IMR-90 (cell line): ENCODE measurements at regions not wholly inside any gene's neighbourhood (a gene's known extent, or its start where the extent isn't known, plus 50 kb on each side); places are given as distances from the start of the nearest gene placed in this dataset.

ENCODE experiments used
- ELK1 ChIP-seq: fragments of 150-350 bp; IDR thresholded peaks from 2 replicates; pipeline ENCODE4 v1.6.1; 2016; ENCODE audit warnings: low read depth, mild to moderate bottlenecking, low read length, moderate library complexity, borderline replicate concordance
- NFE2L2 ChIP-seq: fragments of 150-350 bp; IDR thresholded peaks from 2 replicates; pipeline ENCODE4 v1.6.1; 2016; ENCODE audit warnings: low read depth, mild to moderate bottlenecking, low read length
- POLR2A ChIP-seq: IDR thresholded peaks from 2 replicates; pipeline ENCODE4 v1.6.1; 2012; ENCODE audit warnings: mild to moderate bottlenecking, low read depth, low read length
- RAD21 ChIP-seq: IDR thresholded peaks from 2 replicates; pipeline ENCODE4 v1.6.1; 2012; ENCODE audit warnings: low read length, improper control_type of control experiment
- SMC3 ChIP-seq: fragments of 150-350 bp; IDR thresholded peaks from 2 replicates; pipeline ENCODE4 v1.6.1; 2016; ENCODE audit warnings: low read depth, mild to moderate bottlenecking, antibody characterized with exemption, low read length, moderate library complexity
- USF2 ChIP-seq: fragments of 150-350 bp; IDR thresholded peaks from 2 replicates; pipeline ENCODE4 v1.6.1; 2017; ENCODE audit warnings: mild to moderate bottlenecking, antibody characterized with exemption, low read length, low read depth
- TF ChIP-seq, protein P1 (sequence below): conservative IDR thresholded peaks from 2 replicates; pipeline ENCODE4 v1.5.1; 2012; ENCODE audit warnings: mild to moderate bottlenecking, low read depth, low read length, improper control_type of control experiment

GRCh38 chr9:81119591-81119990 is 569.8 kb downstream of the TLE1 start:
- TF ChIP-seq, protein P1, sequence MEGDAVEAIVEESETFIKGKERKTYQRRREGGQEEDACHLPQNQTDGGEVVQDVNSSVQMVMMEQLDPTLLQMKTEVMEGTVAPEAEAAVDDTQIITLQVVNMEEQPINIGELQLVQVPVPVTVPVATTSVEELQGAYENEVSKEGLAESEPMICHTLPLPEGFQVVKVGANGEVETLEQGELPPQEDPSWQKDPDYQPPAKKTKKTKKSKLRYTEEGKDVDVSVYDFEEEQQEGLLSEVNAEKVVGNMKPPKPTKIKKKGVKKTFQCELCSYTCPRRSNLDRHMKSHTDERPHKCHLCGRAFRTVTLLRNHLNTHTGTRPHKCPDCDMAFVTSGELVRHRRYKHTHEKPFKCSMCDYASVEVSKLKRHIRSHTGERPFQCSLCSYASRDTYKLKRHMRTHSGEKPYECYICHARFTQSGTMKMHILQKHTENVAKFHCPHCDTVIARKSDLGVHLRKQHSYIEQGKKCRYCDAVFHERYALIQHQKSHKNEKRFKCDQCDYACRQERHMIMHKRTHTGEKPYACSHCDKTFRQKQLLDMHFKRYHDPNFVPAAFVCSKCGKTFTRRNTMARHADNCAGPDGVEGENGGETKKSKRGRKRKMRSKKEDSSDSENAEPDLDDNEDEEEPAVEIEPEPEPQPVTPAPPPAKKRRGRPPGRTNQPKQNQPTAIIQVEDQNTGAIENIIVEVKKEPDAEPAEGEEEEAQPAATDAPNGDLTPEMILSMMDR = no peak
- TF ChIP-seq ELK1 (no peak), NFE2L2 (no peak), USF2 (no peak), POLR2A (no peak), SMC3 (no peak), RAD21 (no peak)
